A673 (cell line): ENCODE measurements at regions not wholly inside any gene's neighbourhood (a gene's known extent, or its start where the extent isn't known, plus 50 kb on each side); places are given as distances from the start of the nearest gene placed in this dataset.

ENCODE experiments used
- BruUV-seq: library from RNA; stranded (reverse); fragments of 400-500 nt; replicated peaks from 2 replicates; lab custom pipeline; 2021; lab: Mats Ljungman, UMichigan
- CTCF ChIA-PET: fragments of 300-600 bp; sonication (Branson Sonifier 250); formaldehyde crosslinking; loops from one replicate; lab custom pipeline; 2022; ENCODE audit warnings: antibody characterized with exemption; lab: Charles Lee
- POLR2A ChIA-PET: fragments of 300-600 bp; sonication (Branson Sonifier 250); formaldehyde crosslinking; loops from one replicate; lab custom pipeline; 2022; ENCODE audit warnings: antibody characterized with exemption; ENCODE audit not compliant: low non-redundant PET; lab: Charles Lee
- DNase-seq: peaks from one replicate; pipeline ENCODE4 v3.0.0-alpha.2; 2015; ENCODE audit warnings: low spot score
- H3K27ac ChIP-seq: fragments of 200-600 bp; sonication (generic); 2 replicates; pipeline ENCODE4 v1.5.1; 2016; ENCODE audit warnings: mixed run types, low read depth, mild to moderate bottlenecking, mixed read lengths, antibody characterized with exemption, low read length; ENCODE audit not compliant: poor library complexity, severe bottlenecking
- H3K27me3 ChIP-seq: fragments of 200-600 bp; sonication (generic); replicated peaks from 2 replicates; pipeline ENCODE4 v1.6.1; 2017; ENCODE audit warnings: mixed run types, low read depth, mild to moderate bottlenecking, mixed read lengths, antibody characterized with exemption, low read length; ENCODE audit not compliant: insufficient read depth, poor library complexity
- H3K36me3 ChIP-seq: fragments of 200-600 bp; sonication (generic); 2 replicates; pipeline ENCODE4 v1.6.1; 2016; ENCODE audit warnings: mixed run types, mild to moderate bottlenecking, mixed read lengths, antibody characterized with exemption, low read length; ENCODE audit not compliant: insufficient read depth, poor library complexity, severe bottlenecking
- H3K4me1 ChIP-seq: fragments of 200-600 bp; sonication (generic); 2 replicates; pipeline ENCODE4 v1.6.1; 2017; ENCODE audit warnings: mixed run types, mild to moderate bottlenecking, mixed read lengths, antibody characterized with exemption, low read length; ENCODE audit not compliant: insufficient read depth, poor library complexity, severe bottlenecking
- H3K4me3 ChIP-seq: fragments of 200-600 bp; sonication (generic); 2 replicates; pipeline ENCODE4 v1.5.1; 2016; ENCODE audit warnings: low read depth, mixed run types, mild to moderate bottlenecking, mixed read lengths, low read length; ENCODE audit not compliant: poor library complexity, severe bottlenecking
- H3K9me3 ChIP-seq: fragments of 200-600 bp; sonication (generic); 2 replicates; pipeline ENCODE4 v1.6.1; 2016; ENCODE audit warnings: mixed run types, low read depth, mild to moderate bottlenecking, mixed read lengths, antibody characterized with exemption, low read length; ENCODE audit not compliant: poor library complexity, severe bottlenecking
- CTCF ChIP-seq: fragments of 300-800, 200-600 bp; sonication (generic); conservative IDR thresholded peaks from 2 replicates; pipeline ENCODE4 v1.5.1; 2017; ENCODE audit warnings: low read depth, mild to moderate bottlenecking, antibody characterized with exemption, low read length, moderate library complexity, mixed read lengths
- EZH2 ChIP-seq: fragments of 200-600 bp; sonication (generic); IDR thresholded peaks from 2 replicates; pipeline ENCODE4 v1.6.1; 2017; ENCODE audit warnings: borderline replicate concordance, low read depth, mild to moderate bottlenecking, mixed read lengths, antibody characterized with exemption, low read length; ENCODE audit not compliant: poor library complexity, severe bottlenecking
- intact Hi-C: fragments of 100-400 bp; cut with micrococcal nuclease; formaldehyde crosslinking; loops from one replicate; pipeline ENCODE4 v1.10.0; 2022; ENCODE audit not compliant: unreplicated experiment

GRCh38 chr11:115887727-115888126 is 383.5 kb upstream of the CADM1 start:
- no TSS peak for BruUV-seq
- no peak for TF ChIP-seq EZH2
- no peak for TF ChIP-seq CTCF
- H3K27ac ChIP-seq: no peak overlapping the region
- no peak for DNase-seq
- H3K4me1 ChIP-seq: no peaks in the 10 kb centered on the region
- H3K36me3 ChIP-seq: no peaks in the 10 kb centered on the region
- ChIA-PET CTCF (no interaction called here), POLR2A (no interaction called here)
- H3K9me3 ChIP-seq: no peaks in the 10 kb centered on the region
- no peak overlapping the region for H3K4me3 ChIP-seq
- intact Hi-C loops: no loop called here
- no peaks in the 10 kb centered on the region for H3K27me3 ChIP-seq

- POLR2A ChIA-PET: no interaction called here
These were observed 383.1 kb upstream of the CADM1 start for GRCh38 chr11:115887316-115887715.

GRCh38 chr11:115886422-115886733 is 382.2 kb upstream of the CADM1 start:
- Histone ChIP-seq H3K4me3 (no peak overlapping the region), H3K27ac (no peak overlapping the region), H3K4me1 (no peaks in the 10 kb centered on the region), H3K9me3 (no peaks in the 10 kb centered on the region), H3K27me3 (no peaks in the 10 kb centered on the region), H3K36me3 (no peaks in the 10 kb centered on the region)
- DNase-seq: no peak
- ChIA-PET POLR2A (no interaction called here), CTCF (no interaction called here)
- BruUV-seq: no TSS peak
- intact Hi-C loops: no loop called here
- no peak for TF ChIP-seq CTCF
- TF ChIP-seq EZH2: no peak

More at GRCh38 chr11:115887316-115887715, 383.1 kb upstream of the CADM1 start:
- CTCF ChIA-PET: no interaction called here
- Histone ChIP-seq H3K27me3 (no peaks in the 10 kb centered on the region), H3K4me1 (no peaks in the 10 kb centered on the region), H3K36me3 (no peaks in the 10 kb centered on the region), H3K9me3 (no peaks in the 10 kb centered on the region), H3K4me3 (no peak overlapping the region), H3K27ac (no peak overlapping the region)
- no peak for DNase-seq
- intact Hi-C loops: no loop called here
- no peak for TF ChIP-seq EZH2
- TF ChIP-seq CTCF: no peak
- BruUV-seq: no TSS peak
